A549 (cell line): ENCODE measurements at regions not wholly inside any gene's neighbourhood (a gene's known extent, or its start where the extent isn't known, plus 50 kb on each side); places are given as distances from the start of the nearest gene placed in this dataset.

Experiments used
- RAD21 ChIP-seq, 2 experiments: fragments of >200 bp in 1 of 2; sonication (Bioruptor Twin) in 1 of 2; formaldehyde crosslinking in 1 of 2; IDR thresholded peaks in 1 of 2; conservative IDR thresholded peaks in 1 of 2; 2 replicates in 1 of 2; 3 replicates in 1 of 2; pipeline ENCODE4 v1.6.1; 2012 to 2018; ENCODE audit warnings: inconsistent platforms in 1 of 2
- TF ChIP-seq, protein P1 (sequence below): fragments of >200 bp; sonication (Bioruptor Twin); formaldehyde crosslinking; IDR thresholded peaks from 3 replicates; pipeline ENCODE4 v1.5.1; 2016

DNA sequence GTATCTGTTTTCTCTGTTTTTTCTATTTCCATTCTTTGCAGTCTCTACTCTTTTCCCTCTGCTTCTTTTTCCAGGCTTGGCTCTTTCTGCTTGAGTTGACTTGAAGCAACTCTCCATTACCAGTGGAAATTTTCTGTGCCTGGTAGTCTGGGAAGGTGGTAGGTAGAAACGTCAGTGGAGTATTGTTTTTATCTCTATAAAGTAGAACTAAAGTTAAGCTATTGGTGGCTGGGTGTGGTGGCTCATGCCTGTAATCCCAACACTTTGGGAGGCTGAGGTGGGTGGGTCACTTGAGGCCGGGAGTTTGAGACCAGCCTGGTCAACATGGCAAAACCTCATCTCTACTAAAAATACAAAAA is 438.1 kb upstream of the AR start:
- TF ChIP-seq RAD21 (conservative IDR thresholded peaks at IDR 0.05 in 1 of 2, IDR thresholded peaks at IDR 0.05 in 1 of 2), result no peak
- TF ChIP-seq, protein P1, sequence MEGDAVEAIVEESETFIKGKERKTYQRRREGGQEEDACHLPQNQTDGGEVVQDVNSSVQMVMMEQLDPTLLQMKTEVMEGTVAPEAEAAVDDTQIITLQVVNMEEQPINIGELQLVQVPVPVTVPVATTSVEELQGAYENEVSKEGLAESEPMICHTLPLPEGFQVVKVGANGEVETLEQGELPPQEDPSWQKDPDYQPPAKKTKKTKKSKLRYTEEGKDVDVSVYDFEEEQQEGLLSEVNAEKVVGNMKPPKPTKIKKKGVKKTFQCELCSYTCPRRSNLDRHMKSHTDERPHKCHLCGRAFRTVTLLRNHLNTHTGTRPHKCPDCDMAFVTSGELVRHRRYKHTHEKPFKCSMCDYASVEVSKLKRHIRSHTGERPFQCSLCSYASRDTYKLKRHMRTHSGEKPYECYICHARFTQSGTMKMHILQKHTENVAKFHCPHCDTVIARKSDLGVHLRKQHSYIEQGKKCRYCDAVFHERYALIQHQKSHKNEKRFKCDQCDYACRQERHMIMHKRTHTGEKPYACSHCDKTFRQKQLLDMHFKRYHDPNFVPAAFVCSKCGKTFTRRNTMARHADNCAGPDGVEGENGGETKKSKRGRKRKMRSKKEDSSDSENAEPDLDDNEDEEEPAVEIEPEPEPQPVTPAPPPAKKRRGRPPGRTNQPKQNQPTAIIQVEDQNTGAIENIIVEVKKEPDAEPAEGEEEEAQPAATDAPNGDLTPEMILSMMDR, result no peak
